ENCODE measurements at regions not wholly inside any gene's neighbourhood (a gene's known extent, or its start where the extent isn't known, plus 50 kb on each side); places are given as distances from the start of the nearest gene placed in this dataset.

GRCh38 chr13:54210397-54211049 is 1181.9 kb downstream of the OLFM4 start:
- CTCF ChIA-PET, result no interaction called here
- POLR2A ChIA-PET, result no interaction called here
- no peak overlapping the region for H3K9ac ChIP-seq (ENCODE audit: low read length)
- H3K9me3 Mint-ChIP-seq (ENCODE audit: insufficient read depth), result no peaks in the 10 kb centered on the region
- no peak overlapping the region for H3K27ac Mint-ChIP-seq
- no peaks in the 10 kb centered on the region for H3K79me2 ChIP-seq (ENCODE audit: control insufficient read depth, insufficient read depth, low read length)
- no peak overlapping the region for H3K4me3 Mint-ChIP-seq
- H3K27me3 ChIP-seq (replicated peaks in 1 of 4; ENCODE audit: control extremely low read depth in 1 of 4, control insufficient read depth in 3 of 4, insufficient read depth in 4 of 4, low read length in 3 of 4), result no peaks in the 10 kb centered on the region
- 81% methylated on average over 2 of the region's 2 CpGs for WGBS (ENCODE audit: insufficient coverage)
- H3K4me3 ChIP-seq (ENCODE audit: control extremely low read depth in 1 of 5, extremely low read depth in 1 of 5, insufficient read depth in 1 of 5, low read depth in 2 of 5, low read length in 4 of 5), result no peak overlapping the region
- intact Hi-C loops (cut with micrococcal nuclease), result no loop called here
- no peak overlapping the region for H3K4me2 ChIP-seq (replicated peaks; ENCODE audit: low read depth, low read length, poor library complexity, severe bottlenecking)
- no peaks in the 10 kb centered on the region for H3K4me1 ChIP-seq (ENCODE audit: control insufficient read depth in 2 of 2, insufficient read depth in 2 of 2, low read length in 2 of 2)
- H4K20me1 ChIP-seq (ENCODE audit: control insufficient read depth, insufficient read depth, low read length, poor library complexity, severe bottlenecking), result no peaks in the 10 kb centered on the region
- no peak for ATAC-seq (ENCODE audit: low read depth)
- no peak for TF ChIP-seq EZH2 (IDR thresholded peaks at IDR 0.05; ENCODE audit: borderline replicate concordance, insufficient read depth, low read depth, low read length, poor library complexity, severe bottlenecking)
- TF ChIP-seq, protein P1, sequence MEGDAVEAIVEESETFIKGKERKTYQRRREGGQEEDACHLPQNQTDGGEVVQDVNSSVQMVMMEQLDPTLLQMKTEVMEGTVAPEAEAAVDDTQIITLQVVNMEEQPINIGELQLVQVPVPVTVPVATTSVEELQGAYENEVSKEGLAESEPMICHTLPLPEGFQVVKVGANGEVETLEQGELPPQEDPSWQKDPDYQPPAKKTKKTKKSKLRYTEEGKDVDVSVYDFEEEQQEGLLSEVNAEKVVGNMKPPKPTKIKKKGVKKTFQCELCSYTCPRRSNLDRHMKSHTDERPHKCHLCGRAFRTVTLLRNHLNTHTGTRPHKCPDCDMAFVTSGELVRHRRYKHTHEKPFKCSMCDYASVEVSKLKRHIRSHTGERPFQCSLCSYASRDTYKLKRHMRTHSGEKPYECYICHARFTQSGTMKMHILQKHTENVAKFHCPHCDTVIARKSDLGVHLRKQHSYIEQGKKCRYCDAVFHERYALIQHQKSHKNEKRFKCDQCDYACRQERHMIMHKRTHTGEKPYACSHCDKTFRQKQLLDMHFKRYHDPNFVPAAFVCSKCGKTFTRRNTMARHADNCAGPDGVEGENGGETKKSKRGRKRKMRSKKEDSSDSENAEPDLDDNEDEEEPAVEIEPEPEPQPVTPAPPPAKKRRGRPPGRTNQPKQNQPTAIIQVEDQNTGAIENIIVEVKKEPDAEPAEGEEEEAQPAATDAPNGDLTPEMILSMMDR (IDR thresholded peaks at IDR 0.05), result no peak
- no peaks in the 10 kb centered on the region for H3K36me3 ChIP-seq (replicated peaks in 1 of 2; ENCODE audit: control extremely low read depth in 1 of 2, control insufficient read depth in 1 of 2, extremely low read depth in 1 of 2, insufficient read depth in 2 of 2, low read length in 1 of 2)
- DNase-seq, result no peak
- H3K27me3 Mint-ChIP-seq, result no peaks in the 10 kb centered on the region
- H3K27ac ChIP-seq (ENCODE audit: low read length in 2 of 2), result no peak overlapping the region
- no peak overlapping the region for H2AFZ ChIP-seq (ENCODE audit: insufficient read depth, low read depth, low read length, poor library complexity, severe bottlenecking)
- no peaks in the 10 kb centered on the region for H3K4me1 Mint-ChIP-seq
- no peaks in the 10 kb centered on the region for H3K9me3 ChIP-seq (ENCODE audit: control extremely low read depth in 1 of 3, control insufficient read depth in 2 of 3, insufficient read depth in 1 of 3, low read length in 2 of 3)

DNA sequence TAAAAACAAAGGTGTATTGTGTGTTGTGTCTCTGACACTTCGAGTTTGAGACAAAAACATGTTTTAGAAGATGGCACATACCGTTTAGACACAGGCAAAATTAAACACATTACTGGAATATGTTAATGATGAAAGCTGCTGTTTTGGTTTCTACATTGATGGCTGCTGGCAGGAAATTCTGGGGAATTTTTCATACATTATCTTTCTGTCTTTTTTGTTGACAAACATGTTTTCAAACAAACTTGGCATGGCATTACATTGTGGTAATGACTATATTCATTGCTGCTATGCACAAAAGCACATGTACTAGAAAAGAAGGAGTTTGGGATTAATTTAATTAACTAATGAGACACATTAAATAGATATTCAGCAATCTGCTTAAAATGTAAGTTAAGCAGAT is 1187.6 kb downstream of the OLFM4 start:
- Histone ChIP-seq H2AFZ (ENCODE audit: insufficient read depth, low read depth, low read length, poor library complexity, severe bottlenecking) (no peak overlapping the region), H4K20me1 (ENCODE audit: control insufficient read depth, insufficient read depth, low read length, poor library complexity, severe bottlenecking) (no peaks in the 10 kb centered on the region), H3K27ac (ENCODE audit: low read length in 2 of 2) (no peak overlapping the region), H3K4me2 (replicated peaks; ENCODE audit: low read depth, low read length, poor library complexity, severe bottlenecking) (no peak overlapping the region), H3K4me1 (ENCODE audit: control insufficient read depth in 2 of 2, insufficient read depth in 2 of 2, low read length in 2 of 2) (no peaks in the 10 kb centered on the region), H3K36me3 (replicated peaks in 1 of 2; ENCODE audit: control extremely low read depth in 1 of 2, control insufficient read depth in 1 of 2, extremely low read depth in 1 of 2, insufficient read depth in 2 of 2, low read length in 1 of 2) (no peaks in the 10 kb centered on the region), H3K9me3 (ENCODE audit: control extremely low read depth in 1 of 3, control insufficient read depth in 2 of 3, insufficient read depth in 1 of 3, low read length in 2 of 3) (peaks cover 0 to 5% (median 0%) of the 10 kb centered on the region in 3 donors), H3K79me2 (ENCODE audit: control insufficient read depth, insufficient read depth, low read length) (no peaks in the 10 kb centered on the region), H3K9ac (ENCODE audit: low read length) (no peak overlapping the region), H3K27me3 (replicated peaks in 1 of 4; ENCODE audit: control extremely low read depth in 1 of 4, control insufficient read depth in 3 of 4, insufficient read depth in 4 of 4, low read length in 3 of 4) (no peaks in the 10 kb centered on the region), H3K4me3 (ENCODE audit: control extremely low read depth in 1 of 5, extremely low read depth in 1 of 5, insufficient read depth in 1 of 5, low read depth in 2 of 5, low read length in 4 of 5) (no peak overlapping the region)
- DNase-seq, result no peak
- intact Hi-C loops (cut with micrococcal nuclease), result no loop called here
- no peak for ATAC-seq (ENCODE audit: low read depth)
- CTCF ChIA-PET, result no interaction called here
- Mint-ChIP-seq H3K4me3 (no peak overlapping the region), H3K9me3 (ENCODE audit: insufficient read depth) (no peaks in the 10 kb centered on the region), H3K27ac (no peak overlapping the region), H3K4me1 (no peaks in the 10 kb centered on the region), H3K27me3 (no peaks in the 10 kb centered on the region)
- POLR2A ChIA-PET, result no interaction called here
- no CpG with 5 or more reads among the region's 2 CpGs for WGBS (ENCODE audit: insufficient coverage)
- TF ChIP-seq, protein P1 (IDR thresholded peaks at IDR 0.05), result no peak
- TF ChIP-seq EZH2 (IDR thresholded peaks at IDR 0.05; ENCODE audit: borderline replicate concordance, insufficient read depth, low read depth, low read length, poor library complexity, severe bottlenecking), result no peak

Data from B cell (primary cell).